Kidney epithelial cell (primary cell): ENCODE measurements at regions not wholly inside any gene's neighbourhood (a gene's known extent, or its start where the extent isn't known, plus 50 kb on each side); places are given as distances from the start of the nearest gene placed in this dataset.

Experiments
- DNase-seq: peaks from one replicate; pipeline ENCODE4 v3.0.0-alpha.2; 2010; ENCODE audit warnings: low read depth
- H3K27me3 ChIP-seq: 2 replicates; pipeline ENCODE4 v1.6.0; 2011; ENCODE audit warnings: low read length; ENCODE audit not compliant: control insufficient read depth, insufficient read depth
- H3K36me3 ChIP-seq: 2 replicates; pipeline ENCODE4 v1.5.1; 2011; ENCODE audit warnings: low read length; ENCODE audit not compliant: control insufficient read depth, insufficient read depth
- H3K4me3 ChIP-seq: 2 replicates; pipeline ENCODE4 v1.5.1; 2011; ENCODE audit warnings: low read depth, mild to moderate bottlenecking, control low read depth, low read length
- TF ChIP-seq, protein P1 (sequence below): IDR thresholded peaks from 2 replicates; pipeline ENCODE4 v1.5.1; 2011; ENCODE audit warnings: mild to moderate bottlenecking, moderate library complexity, low read length, control low read depth, inconsistent platforms; ENCODE audit not compliant: insufficient read depth, poor library complexity, severe bottlenecking

GRCh38 chr13:26456650-26457049, 100.8 kb upstream of the WASF3 start:
- TF ChIP-seq, protein P1, sequence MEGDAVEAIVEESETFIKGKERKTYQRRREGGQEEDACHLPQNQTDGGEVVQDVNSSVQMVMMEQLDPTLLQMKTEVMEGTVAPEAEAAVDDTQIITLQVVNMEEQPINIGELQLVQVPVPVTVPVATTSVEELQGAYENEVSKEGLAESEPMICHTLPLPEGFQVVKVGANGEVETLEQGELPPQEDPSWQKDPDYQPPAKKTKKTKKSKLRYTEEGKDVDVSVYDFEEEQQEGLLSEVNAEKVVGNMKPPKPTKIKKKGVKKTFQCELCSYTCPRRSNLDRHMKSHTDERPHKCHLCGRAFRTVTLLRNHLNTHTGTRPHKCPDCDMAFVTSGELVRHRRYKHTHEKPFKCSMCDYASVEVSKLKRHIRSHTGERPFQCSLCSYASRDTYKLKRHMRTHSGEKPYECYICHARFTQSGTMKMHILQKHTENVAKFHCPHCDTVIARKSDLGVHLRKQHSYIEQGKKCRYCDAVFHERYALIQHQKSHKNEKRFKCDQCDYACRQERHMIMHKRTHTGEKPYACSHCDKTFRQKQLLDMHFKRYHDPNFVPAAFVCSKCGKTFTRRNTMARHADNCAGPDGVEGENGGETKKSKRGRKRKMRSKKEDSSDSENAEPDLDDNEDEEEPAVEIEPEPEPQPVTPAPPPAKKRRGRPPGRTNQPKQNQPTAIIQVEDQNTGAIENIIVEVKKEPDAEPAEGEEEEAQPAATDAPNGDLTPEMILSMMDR = no peak
- no peak overlapping the region for H3K4me3 ChIP-seq
- DNase-seq = no peak
- no peaks in the 10 kb centered on the region for H3K36me3 ChIP-seq
- H3K27me3 ChIP-seq = peaks cover 2% of the 10 kb centered on the region

GRCh38 chr13:26457212-26457611, 100.3 kb upstream of the WASF3 start:
- TF ChIP-seq, protein P1 = no peak
- DNase-seq = no peak
- no peaks in the 10 kb centered on the region for H3K36me3 ChIP-seq
- no peak overlapping the region for H3K4me3 ChIP-seq
- peaks cover 2% of the 10 kb centered on the region for H3K27me3 ChIP-seq

GRCh38 chr13:26458196-26458749, 99.2 kb upstream of the WASF3 start:
- no peak for DNase-seq
- no peaks in the 10 kb centered on the region for H3K36me3 ChIP-seq

GRCh38 chr13:26459276-26460131, 98.0 kb upstream of the WASF3 start:
- no peak for DNase-seq
- TF ChIP-seq, protein P1 = no peak
- H3K36me3 ChIP-seq = no peaks in the 10 kb centered on the region
- H3K4me3 ChIP-seq = no peak overlapping the region
- peaks cover 2% of the 10 kb centered on the region for H3K27me3 ChIP-seq

More at GRCh38 chr13:26458196-26458749, 99.2 kb upstream of the WASF3 start:
- Histone ChIP-seq H3K27me3 (peaks cover 2% of the 10 kb centered on the region), H3K4me3 (no peak overlapping the region)
- TF ChIP-seq, protein P1 = no peak

GRCh38 chr13:26460648-26461047, 96.8 kb upstream of the WASF3 start:
- H3K27me3 ChIP-seq = peaks cover 2% of the 10 kb centered on the region
- H3K4me3 ChIP-seq = no peak overlapping the region
- TF ChIP-seq, protein P1 = no peak
- H3K36me3 ChIP-seq = no peaks in the 10 kb centered on the region
- DNase-seq = no peak
